HEK293 (cell line): ENCODE measurements at regions not wholly inside any gene's neighbourhood (a gene's known extent, or its start where the extent isn't known, plus 50 kb on each side); places are given as distances from the start of the nearest gene placed in this dataset.

ENCODE experiments used
- CTCF ChIP-seq: fragments of 450-650 bp; formaldehyde crosslinking; IDR thresholded peaks from 2 replicates; pipeline ENCODE4 v1.5.1; 2016; ENCODE audit warnings: missing biosample characterization, missing genetic modification characterization
- ZNF335 ChIP-seq: fragments of 450-650 bp; formaldehyde crosslinking; conservative IDR thresholded peaks from 2 replicates; pipeline ENCODE4 v1.5.1; 2016; ENCODE audit warnings: missing biosample characterization, missing genetic modification characterization
- ZNF596 ChIP-seq: fragments of 450-650 bp; IDR thresholded peaks from 2 replicates; pipeline ENCODE4 v1.5.0; 2018; ENCODE audit warnings: missing biosample characterization, mild to moderate bottlenecking, missing genetic modification characterization, moderate library complexity

- TF ChIP-seq CTCF (tag by site-specific recombination) = no peak
- no peak for TF ChIP-seq ZNF335 (tag by site-specific recombination)
- TF ChIP-seq ZNF596 = no peak
Measured at GRCh38 chr20:55186228-55186627, 710.8 kb downstream of the DOK5 start.
